Activated CD4-positive, alpha-beta T cell treated with anti-CD3 and anti-CD28 coated beads, Interleukin-2, amount 50 U/mL, for 48 hours (primary cell): ENCODE measurements at regions not wholly inside any gene's neighbourhood (a gene's known extent, or its start where the extent isn't known, plus 50 kb on each side); places are given as distances from the start of the nearest gene placed in this dataset.
"Not testable (repeated sequence)": the region's sequence is repeated elsewhere in the genome, so short reads cannot be mapped to it uniquely, and the experiment has no call there.

Source experiments
- DNase-seq, 2 experiments: peaks; one replicate each; pipeline ENCODE4 v3.0.0-alpha.2; 2020

DNA sequence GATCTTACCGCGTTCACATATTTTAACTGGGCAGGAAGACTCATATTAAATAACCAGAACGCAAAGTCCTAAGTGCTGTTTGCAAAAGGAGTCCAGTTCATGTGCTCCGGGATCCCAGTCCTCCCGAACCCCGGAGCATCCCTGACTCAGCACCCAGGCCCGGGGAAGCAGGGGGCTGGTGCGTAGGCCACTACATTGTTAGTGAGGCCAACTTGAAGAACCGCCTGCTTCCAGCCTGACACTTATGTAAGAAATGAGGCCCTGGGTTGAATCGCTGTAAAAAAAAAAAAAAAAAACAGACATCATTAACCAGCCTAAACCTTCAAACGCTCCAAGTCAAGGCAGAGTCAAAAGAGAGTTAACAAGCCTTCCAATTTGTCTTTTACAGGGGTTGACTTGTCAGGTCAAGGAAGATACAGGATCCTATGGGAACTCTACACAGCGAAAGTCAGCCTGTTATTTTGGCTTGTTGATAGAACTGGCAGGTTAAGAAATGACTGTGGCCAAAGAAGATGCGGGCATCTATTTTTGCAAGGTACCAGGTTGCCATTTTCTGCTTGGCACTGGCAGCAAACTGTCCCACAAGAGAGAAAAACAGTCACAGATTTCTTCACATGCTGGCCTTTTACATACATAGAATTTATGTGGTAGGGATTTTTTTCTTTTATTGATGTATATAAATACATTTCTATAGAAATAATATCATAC lies 93.3 kb downstream of the ACTL7B start:
- DNase-seq, result no peak

DNA sequence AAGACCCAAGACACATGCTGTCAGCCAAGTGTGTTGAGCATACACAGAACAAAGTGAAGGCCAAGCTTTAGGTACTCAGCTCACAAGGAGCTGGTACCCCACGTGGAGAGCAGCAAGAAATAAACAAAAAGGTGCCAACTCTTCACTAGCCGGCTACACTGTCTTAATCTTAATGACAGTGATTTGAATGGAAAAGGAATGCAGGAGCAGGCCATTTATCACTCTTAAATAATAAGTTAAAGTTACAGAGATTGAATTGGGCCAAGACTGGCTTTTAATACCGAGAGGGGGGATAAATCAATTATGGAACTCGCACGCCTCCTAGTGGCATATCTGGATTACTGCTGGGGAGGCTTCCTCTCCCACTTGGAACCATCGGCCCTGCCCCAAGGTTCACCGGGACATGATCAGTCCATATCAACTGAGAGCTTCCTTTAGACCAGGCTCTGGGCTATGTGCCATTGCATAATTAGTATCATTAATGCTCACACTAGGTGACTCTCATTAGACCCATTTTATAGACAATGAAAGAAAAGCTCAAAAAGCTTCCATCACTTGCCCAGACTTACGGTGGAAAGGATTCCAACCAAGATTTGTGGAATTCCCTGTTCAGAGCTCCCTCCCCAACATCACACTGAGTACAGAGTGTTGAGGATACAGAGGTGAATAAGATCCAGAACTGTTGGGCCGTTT lies 94.0 kb downstream of the ACTL7B start:
- peak; percentile 34 to 47 for DNase-seq

DNA sequence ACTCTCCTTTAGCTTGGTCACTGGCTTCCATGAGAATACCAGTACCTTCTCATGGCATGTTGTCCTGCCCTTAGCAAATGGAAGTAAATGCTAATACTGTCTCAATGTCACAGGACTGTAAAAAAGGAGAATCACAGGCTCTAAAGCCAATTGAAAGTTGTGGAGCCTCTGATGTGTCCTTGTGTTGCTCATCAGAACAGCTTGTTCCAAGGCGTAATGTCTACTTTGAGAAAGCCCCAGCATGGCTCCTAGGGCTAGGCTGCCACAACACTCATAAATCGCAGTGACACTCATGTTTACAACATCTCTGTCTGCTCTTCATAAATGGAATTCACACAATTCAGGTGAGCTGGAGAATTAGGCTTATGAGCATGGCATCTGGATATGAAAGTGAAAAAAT lies 94.9 kb downstream of the ACTL7B start:
- no peak for DNase-seq

DNA sequence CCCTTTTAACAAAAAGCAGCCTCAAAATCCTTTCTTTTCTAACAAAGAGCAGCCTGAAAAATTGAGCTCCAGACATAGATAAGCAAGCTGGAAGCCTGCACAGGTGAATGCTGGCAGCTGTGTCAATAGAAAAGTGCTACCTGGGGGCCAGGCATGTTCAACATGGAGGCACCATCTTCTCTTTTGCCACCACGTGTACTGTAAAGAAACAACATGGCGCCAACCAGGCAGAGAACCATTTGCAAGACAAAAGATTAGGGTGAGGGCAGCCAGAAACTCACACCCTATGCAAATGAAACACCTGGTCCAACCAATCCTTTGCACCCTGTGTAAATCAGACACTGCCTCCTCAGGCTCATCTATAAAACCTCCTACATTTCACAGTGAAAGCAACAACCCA lies 96.0 kb downstream of the ACTL7B start:
- no peak for DNase-seq

DNA sequence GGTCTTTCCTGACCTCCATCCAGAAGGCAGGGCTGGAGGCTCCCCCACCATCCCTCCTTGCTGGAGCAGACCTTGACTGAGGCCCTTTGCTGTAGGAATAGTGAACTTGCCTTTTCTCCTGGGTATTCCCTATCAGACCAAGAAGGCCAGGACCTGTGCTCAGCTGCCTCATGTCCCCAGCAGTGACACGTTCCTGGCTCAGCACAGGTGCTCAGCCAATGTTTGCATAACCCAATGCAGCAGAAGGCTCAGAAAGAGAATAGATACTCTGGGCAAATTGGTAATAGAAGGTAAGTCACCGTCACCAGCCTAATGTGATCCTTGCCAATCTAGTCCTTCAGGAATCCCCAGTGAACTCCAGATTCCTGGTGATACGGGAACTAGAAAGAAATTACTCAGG lies 96.4 kb downstream of the ACTL7B start:
- no peak for DNase-seq

DNA sequence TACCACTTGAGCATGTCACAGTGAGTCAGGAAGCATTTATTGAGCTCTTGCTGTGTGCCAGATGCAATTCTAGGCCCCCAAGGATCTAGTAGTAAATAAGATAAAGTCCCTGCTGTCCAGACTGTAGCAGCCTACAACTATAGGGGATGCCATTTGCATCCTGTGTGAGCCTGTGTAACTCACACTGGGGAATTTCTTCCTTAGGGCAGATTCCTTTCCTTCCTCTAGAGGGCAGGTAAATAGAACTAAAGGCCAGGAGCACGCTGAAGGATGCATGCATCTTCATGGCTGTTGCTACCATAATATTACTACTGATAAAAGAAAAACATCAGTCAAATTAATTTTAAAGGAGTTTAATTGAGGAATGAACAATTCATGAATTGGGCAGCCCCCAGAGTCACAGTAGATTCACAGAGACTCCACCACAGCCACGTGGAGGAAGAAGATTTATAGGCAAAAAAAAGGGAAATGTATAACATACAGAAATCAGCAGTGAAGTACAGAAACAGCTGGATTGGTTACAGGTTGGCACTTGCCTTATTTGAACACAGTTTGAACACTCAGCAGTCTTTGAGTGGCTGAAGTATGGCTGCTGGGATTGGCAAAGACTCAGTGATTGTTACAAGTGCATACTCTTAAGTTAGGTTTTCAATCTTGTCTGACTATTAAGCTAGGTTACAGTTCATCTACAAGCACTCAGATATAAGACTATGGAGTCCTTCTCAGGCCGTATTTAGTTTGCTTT lies 98.9 kb downstream of the ACTL7B start:
- no peak for DNase-seq

DNA sequence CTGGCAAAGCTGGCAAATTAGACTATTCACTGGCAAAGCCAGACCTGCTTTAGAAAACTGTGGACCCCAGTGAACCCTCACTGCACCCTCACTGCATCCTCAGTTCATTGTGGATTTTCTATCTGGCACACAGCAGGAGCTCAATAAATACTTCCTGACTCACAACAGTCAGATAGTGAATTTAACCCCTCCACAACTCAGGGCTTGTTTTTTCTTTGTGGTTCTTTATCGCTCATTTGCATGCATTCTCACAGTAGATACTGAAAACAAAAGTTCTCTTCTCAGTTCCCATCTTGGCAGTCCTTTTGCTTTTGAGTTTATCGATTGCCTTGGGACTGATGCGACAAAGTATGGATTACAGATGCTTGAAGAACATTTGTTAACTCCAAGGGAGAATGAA lies 99.8 kb downstream of the ACTL7B start:
- no peak for DNase-seq

DNA sequence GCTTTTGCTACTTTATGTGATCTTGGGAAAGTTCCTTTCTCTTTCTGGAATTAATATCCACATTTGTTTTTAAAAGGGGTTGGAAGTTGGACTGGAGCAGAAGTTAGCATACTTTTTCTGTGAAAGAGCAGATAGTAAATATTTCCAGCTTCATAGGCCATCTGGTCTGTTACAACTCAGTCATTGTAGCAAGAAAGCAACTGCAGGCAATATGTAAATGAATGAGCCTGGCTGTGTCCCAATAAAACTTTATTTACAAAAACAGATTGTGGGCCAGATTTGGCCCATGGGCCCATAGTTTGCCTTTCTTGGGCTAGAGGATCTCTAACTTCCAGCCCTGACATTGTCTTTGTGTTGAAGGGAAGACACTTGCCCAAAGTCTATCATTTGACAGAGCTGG lies 104.4 kb downstream of the ACTL7B start:
- DNase-seq, result no peak

DNA sequence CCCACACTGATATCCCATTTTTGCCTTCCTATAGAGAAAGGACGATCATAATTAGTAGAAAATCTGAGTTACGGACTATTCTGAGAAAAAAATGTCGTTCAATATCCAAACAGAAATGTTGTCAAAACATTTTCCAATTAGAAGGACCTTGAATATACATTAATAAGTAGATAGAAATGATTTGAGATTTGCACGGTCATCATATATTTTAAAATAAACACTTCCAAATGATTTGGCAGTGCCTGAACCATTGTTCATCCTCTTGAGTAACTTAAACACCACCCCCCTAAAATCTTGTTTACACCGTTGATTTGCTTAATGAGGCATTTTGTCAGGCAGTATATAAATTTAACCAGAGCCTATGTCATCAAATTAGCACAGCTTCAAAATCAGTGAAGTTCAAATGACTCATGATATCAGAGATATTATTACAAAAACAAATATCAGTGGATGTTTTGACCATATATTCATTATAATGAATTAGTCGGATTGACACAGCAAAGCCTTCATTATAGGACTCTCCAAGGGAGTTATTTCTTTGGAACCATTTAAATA lies 105.0 kb downstream of the ACTL7B start:
- no peak for DNase-seq

DNA sequence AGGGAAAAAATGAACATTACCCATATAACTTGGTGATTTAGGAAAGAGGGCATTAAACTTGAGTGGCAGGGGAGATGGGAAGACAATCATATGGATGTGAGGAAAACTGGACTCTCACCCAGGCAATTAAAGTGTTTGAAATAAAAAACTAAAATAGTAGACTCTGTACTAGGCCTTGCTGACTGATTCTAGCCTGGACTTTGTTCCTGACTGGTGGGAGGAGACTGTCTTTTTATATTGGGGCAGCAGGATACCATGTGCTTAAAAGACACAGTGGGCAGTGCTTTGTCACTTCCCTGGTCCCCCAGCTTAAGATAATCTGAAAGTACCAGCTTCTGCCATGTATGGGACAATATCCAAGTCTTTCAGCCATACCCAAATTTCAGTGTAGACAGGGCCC lies 107.0 kb downstream of the ACTL7B start:
- no peak for DNase-seq

DNA sequence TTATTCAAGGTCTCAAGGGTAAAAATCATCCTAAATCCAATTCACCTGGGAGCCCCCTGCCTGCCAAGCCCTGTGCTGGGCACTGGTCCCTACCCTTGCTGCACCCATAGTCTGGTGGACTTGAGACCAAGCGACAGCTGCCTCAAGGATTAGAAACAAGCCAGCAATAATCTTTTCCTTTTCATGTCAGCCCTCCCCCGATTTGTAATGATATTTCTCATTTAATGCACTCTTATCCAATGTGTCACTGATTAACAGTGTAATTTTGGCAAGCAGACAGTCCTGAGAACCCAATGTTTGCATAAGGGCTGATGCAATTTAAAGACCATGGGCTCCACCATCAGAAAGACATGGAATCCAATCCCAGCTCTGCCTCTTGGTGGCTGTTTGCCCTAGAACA lies 108.9 kb downstream of the ACTL7B start:
- no peak for DNase-seq

DNA sequence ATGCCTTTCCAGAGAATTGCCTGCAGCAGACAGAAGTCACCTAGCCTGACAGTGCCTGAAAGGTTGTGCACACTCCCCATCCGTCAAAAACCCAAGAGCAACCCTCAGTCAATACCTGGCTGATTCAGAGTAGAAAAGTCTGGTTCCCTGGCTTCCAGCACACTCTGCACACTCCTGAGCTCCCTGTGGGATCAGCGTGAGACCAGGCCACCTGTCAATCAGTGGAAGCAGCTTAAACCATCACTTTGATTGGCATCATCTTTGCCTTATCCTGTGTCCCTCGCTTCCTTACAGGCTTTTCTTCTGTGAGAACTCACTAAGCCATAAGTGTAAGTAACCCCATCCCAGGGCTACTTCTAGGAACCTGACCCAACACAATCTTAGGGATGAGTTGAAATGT lies 109.8 kb downstream of the ACTL7B start:
- DNase-seq, result no peak

DNA sequence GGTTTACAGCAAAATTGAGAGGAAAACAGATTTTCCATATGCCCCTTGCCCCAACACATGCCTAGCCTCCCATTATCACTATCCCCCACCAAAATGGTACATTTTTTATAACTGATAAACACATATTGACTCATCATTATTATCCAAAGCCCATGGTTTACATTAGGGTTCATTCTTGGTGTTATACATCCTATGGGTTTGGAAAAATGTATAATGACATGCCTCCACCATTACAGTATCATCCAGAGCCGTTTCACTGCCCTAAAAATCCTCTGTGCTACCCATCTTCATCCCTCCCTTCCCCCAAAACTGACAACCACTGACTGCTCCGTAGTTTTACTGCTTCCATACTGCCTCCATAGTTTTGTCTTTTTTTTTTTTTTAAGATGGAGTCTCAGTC lies 111.1 kb downstream of the ACTL7B start:
- DNase-seq, result no peak

DNA sequence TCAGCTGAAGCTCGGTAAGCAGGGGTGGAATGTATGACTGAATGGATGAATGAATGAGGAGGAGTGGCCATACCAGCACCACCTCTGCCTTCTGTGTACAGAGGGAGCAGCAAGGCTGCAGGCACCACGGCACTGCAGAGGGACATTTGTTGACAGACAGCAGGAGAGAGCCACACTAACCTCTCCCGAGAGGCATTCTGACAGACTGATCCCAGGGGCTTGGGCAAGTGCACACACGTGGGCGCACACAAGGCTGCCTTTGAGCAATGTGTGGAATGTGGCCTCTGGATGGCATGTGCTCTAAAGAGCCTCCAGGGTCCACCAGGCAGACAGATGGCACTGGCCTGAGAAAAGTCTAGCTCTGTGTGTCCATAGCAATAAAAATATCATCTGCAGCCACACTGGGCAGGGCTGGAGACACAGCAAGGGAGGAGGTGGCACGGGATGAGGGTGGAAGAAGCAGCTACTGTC lies 111.8 kb downstream of the ACTL7B start:
- no peak for DNase-seq

DNA sequence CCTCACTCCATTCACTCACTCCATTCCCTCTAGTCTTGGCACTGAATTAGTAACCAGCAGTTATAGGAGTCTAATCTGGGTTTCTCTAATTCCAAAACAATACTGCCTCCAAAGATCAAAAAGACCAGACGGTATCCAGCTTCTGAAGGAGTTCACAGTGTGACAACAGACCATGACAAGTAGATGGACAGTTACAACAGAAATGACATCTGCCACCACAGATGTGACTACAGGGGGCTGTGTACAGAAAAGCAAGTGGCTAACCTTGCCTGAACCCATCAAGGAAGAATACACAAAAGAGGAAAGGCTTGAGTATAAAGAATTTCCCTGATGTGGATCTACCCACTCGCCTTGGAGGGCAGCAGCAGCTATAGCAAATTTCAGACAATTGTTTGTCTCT lies 112.4 kb downstream of the ACTL7B start:
- no peak for DNase-seq

DNA sequence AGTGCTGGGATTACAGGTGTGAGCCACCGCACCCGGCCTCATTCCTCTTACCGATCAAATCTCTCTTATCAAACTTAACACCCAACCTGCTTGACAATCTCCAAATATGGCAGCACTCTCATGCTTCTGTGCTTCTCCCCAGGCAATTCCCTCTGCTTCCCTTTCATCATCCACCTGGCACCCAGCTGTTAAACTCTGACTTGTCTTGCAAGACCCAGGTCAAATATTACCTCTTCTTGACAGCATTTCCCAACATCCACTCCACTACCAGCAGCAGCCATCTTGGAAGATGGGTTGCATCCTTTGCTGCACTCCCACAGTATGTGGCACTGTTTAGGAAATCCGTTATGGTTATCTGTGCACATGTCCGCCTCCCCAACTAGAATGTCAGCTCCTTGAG lies 113.6 kb downstream of the ACTL7B start:
- no peak for DNase-seq

DNA sequence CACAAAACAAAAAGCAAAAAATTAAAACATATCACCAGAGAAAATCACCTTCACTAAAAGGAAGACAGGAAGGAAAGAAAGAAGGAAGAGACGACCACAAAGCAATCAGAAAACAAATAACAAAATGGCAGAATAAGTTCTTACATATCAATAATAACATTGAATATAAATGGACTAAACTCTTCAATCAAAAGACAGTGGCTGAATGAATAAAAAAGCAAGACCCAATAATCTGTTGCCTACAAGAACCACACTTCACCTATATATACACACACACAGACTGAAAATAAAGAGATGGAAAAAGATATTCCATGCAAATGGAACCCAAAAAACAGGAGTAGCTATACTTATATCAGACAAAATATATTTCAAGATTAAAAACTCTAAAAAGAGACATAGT lies 124.5 kb downstream of the ACTL7B start:
- DNase-seq, result not testable (repeated sequence)

DNA sequence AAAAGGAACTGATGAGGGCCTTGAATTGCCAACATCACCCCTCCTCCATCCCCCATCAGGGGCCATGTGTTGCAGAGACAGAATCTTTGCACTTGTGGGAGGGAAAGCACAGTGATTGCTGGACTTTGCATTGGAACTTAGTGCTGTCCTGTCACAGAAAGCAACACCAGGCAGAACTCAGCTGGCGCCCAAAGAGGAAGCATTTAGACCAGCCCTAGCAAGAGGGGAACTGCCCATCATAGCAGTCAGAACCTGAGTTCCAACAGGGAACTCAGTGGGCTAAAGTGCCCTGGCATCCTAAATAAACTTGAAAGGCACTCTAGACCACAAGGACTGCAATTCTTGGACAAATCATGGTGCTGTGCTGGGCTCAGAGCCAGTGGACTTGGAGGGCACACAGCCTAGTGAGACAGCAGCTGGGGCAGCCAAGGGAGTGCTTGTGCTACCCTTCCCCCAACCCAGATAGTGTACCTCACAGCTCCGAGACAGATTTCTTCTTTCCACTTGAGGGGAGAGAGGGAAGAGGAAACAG lies 128.1 kb downstream of the ACTL7B start:
- DNase-seq, result no peak

DNA sequence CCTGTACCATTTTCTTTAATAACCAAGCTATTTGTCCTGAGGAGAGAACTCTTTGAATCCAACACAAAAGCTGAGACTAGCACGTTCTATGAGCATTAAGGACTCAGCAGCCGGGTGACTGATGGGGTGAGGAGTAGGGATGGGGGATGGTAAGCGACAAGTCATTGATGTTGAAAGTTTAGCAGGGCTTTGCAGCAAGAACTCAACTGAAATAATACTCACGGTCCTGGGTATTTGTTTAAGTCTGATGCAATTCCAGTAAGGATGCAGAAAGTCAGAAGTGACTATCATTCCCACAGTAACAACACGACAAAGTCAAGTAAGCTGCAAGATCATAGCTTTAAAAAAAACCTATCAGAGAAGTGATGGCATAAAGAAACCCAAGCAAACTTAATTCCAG lies 131.1 kb downstream of the ACTL7B start:
- no peak for DNase-seq

DNA sequence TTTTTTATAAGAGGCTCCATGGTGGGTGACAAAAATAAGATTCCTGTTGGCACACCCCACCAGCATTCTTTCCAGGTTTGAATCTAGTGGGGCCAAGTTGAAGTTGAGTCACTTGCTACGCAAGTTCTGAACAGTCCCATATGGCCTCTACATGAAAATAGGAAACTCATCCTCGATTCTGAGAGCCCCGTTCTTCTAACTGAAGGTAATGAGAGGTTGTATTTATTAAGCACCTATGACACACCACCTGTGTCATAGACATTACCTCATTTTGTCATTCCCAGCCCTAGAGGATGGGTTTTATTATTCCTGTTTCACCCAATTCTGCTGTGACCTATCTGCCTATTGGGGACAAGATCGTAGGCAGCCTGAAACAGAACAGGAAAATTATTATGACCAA lies 131.7 kb downstream of the ACTL7B start:
- DNase-seq, result no peak

DNA sequence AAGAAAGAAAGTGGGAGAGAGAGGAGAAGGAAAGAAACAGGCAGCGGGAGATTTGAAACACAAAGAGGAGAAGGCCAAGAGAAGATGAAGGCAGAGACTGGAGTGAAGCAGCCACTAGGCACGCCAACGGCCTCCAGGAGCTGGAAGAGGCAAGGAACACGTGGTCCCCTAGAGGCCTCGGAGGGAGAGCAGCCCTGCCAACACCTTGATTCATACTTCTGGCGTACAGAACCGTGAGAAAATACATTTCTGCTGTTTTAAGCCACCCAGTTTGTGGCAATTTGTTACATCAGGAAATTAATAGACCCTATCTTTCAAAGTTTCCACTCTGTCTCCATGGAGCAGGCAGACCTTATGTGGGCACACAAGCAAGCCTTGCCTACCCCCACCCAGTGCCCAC lies 133.4 kb downstream of the ACTL7B start:
- DNase-seq, result no peak

DNA sequence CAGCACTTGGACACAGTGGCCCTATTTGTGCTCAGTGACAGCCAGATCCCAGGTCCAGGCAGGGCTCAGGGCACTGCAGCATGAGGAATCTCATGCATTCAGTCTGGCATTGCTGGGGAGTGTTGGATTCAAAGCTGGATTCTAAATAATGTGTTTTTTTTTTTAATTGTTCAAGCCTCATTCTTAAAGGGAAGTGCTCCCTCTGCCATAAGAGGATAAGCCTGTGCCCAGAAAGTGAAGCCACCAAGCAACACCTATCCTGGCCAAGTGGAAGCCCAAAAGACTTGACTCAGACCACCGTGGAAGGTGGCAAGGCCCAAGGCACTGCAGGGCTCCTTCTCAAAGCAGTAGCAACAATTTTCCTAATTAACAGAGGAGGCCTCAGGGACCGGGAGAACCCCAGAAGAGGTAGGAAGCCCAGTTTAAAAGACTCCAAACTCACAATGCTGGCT lies 135.6 kb downstream of the ACTL7B start:
- DNase-seq, result no peak

DNA sequence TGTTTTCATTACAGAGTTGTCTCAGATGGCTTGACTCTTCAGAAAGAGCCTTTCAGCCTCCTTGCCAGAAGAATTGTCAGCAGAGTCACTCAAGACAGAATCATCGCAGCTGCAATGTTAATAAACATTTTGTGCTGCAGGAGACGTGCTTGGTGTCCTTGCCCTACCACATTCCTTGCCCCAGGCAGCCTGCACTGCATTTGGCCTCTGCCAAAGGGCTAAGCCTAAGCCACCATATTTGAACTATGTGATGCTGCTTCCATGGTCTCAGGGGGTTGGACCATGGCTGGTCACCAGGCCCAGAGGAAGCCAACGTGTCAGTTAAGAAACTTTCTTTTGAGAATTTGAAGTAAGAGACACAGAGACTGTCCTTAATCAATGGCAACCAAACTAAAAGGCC lies 145.4 kb downstream of the ACTL7B start:
- no peak for DNase-seq
